HepG2 (cell line): ENCODE measurements at regions not wholly inside any gene's neighbourhood (a gene's known extent, or its start where the extent isn't known, plus 50 kb on each side); places are given as distances from the start of the nearest gene placed in this dataset.

Source experiments
- FOXP1 ChIP-seq, 2 experiments: fragments of 450-650 bp in 1 of 2; IDR thresholded peaks; 2 replicates each; pipeline ENCODE4 v1.6.1; 2017 to 2018; ENCODE audit warnings: antibody characterized with exemption in 1 of 2
- ONECUT2 ChIP-seq: sonication (generic); formaldehyde crosslinking; IDR thresholded peaks from 2 replicates; pipeline ENCODE4 v1.4.0; 2020; ENCODE audit warnings: missing genetic modification reagents
- SNAPC4 ChIP-seq: sonication (generic); formaldehyde crosslinking; IDR thresholded peaks from 2 replicates; pipeline ENCODE4 v1.4.0; 2020; ENCODE audit warnings: mild to moderate bottlenecking, missing genetic modification reagents
- ZFAT ChIP-seq: sonication (generic); formaldehyde crosslinking; conservative IDR thresholded peaks from 2 replicates; pipeline ENCODE4 v1.8.1; 2023; ENCODE audit warnings: missing genetic modification reagents, inconsistent platforms
- ZFY ChIP-seq: sonication (generic); formaldehyde crosslinking; IDR thresholded peaks from 2 replicates; pipeline ENCODE4 v1.4.0; 2020; ENCODE audit warnings: missing genetic modification reagents
- ZSCAN9 ChIP-seq: IDR thresholded peaks from 2 replicates; pipeline ENCODE4 v1.6.1; 2016; ENCODE audit warnings: borderline replicate concordance
- TF ChIP-seq, protein P1 (sequence below): sonication (generic); formaldehyde crosslinking; IDR thresholded peaks from 2 replicates; pipeline ENCODE4 v1.9.0; 2021; ENCODE audit warnings: mild to moderate bottlenecking, missing genetic modification reagents
- TF ChIP-seq, protein P2 (sequence below): sonication (generic); formaldehyde crosslinking; IDR thresholded peaks from 2 replicates; pipeline ENCODE4 v1.8.1; 2022; ENCODE audit warnings: mild to moderate bottlenecking, missing genetic modification reagents

DNA sequence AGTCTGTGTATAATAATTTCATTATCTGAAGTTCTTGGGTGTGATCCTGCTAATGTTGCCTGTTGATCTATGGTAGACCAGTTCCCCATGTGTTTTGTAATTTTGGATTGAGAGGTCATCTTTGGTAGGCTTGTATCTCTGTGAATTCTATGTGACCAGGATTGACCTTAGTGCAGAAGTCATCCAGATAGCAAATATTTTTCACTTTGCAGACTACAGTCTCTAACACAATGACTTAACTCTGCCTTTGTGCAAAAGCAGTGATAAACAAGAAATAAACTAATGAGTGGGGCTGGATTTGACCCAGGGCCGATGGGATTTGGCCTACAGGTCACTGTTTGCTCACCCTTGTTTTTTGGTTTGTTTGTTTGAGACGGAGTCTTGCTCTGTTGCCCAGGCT lies 144.6 kb upstream of the MYL2 start (continued):
- TF ChIP-seq SNAPC4 (CRISPR knock-in tag) (no peak), ONECUT2 (no peak), ZFAT (CRISPR knock-in tag) (no peak), ZFY (CRISPR knock-in tag) (no peak), ZSCAN9 (CRISPR knock-in tag) (no peak), FOXP1 (IDR thresholded peaks at IDR 0.05) (no peak), FOXP1 (CRISPR knock-in tag; IDR thresholded peaks at IDR 0.05) (no peak)
- TF ChIP-seq, protein P1, sequence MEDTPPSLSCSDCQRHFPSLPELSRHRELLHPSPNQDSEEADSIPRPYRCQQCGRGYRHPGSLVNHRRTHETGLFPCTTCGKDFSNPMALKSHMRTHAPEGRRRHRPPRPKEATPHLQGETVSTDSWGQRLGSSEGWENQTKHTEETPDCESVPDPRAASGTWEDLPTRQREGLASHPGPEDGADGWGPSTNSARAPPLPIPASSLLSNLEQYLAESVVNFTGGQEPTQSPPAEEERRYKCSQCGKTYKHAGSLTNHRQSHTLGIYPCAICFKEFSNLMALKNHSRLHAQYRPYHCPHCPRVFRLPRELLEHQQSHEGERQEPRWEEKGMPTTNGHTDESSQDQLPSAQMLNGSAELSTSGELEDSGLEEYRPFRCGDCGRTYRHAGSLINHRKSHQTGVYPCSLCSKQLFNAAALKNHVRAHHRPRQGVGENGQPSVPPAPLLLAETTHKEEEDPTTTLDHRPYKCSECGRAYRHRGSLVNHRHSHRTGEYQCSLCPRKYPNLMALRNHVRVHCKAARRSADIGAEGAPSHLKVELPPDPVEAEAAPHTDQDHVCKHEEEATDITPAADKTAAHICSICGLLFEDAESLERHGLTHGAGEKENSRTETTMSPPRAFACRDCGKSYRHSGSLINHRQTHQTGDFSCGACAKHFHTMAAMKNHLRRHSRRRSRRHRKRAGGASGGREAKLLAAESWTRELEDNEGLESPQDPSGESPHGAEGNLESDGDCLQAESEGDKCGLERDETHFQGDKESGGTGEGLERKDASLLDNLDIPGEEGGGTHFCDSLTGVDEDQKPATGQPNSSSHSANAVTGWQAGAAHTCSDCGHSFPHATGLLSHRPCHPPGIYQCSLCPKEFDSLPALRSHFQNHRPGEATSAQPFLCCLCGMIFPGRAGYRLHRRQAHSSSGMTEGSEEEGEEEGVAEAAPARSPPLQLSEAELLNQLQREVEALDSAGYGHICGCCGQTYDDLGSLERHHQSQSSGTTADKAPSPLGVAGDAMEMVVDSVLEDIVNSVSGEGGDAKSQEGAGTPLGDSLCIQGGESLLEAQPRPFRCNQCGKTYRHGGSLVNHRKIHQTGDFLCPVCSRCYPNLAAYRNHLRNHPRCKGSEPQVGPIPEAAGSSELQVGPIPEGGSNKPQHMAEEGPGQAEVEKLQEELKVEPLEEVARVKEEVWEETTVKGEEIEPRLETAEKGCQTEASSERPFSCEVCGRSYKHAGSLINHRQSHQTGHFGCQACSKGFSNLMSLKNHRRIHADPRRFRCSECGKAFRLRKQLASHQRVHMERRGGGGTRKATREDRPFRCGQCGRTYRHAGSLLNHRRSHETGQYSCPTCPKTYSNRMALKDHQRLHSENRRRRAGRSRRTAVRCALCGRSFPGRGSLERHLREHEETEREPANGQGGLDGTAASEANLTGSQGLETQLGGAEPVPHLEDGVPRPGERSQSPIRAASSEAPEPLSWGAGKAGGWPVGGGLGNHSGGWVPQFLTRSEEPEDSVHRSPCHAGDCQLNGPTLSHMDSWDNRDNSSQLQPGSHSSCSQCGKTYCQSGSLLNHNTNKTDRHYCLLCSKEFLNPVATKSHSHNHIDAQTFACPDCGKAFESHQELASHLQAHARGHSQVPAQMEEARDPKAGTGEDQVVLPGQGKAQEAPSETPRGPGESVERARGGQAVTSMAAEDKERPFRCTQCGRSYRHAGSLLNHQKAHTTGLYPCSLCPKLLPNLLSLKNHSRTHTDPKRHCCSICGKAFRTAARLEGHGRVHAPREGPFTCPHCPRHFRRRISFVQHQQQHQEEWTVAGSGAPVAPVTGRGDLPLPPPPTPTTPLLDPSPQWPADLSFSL (CRISPR knock-in tag), result no peak
- TF ChIP-seq, protein P2, sequence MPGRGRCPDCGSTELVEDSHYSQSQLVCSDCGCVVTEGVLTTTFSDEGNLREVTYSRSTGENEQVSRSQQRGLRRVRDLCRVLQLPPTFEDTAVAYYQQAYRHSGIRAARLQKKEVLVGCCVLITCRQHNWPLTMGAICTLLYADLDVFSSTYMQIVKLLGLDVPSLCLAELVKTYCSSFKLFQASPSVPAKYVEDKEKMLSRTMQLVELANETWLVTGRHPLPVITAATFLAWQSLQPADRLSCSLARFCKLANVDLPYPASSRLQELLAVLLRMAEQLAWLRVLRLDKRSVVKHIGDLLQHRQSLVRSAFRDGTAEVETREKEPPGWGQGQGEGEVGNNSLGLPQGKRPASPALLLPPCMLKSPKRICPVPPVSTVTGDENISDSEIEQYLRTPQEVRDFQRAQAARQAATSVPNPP (CRISPR knock-in tag), result no peak
